HEK293T (cell line): ENCODE measurements at regions not wholly inside any gene's neighbourhood (a gene's known extent, or its start where the extent isn't known, plus 50 kb on each side); places are given as distances from the start of the nearest gene placed in this dataset.

Experiments
- BHLHE40 ChIP-seq: fragments of 450-650 bp; IDR thresholded peaks from 2 replicates; pipeline ENCODE4 v1.6.1; 2016; ENCODE audit warnings: mild to moderate bottlenecking, moderate library complexity, borderline replicate concordance
- CTBP1 ChIP-seq: fragments of 450-650 bp; IDR thresholded peaks from 2 replicates; pipeline ENCODE4 v1.6.1; 2016; ENCODE audit warnings: borderline replicate concordance
- ELF4 ChIP-seq: fragments of 450-650 bp; IDR thresholded peaks from 2 replicates; pipeline ENCODE4 v1.6.1; 2017; ENCODE audit warnings: antibody characterized with exemption
- FOXA1 ChIP-seq: fragments of 450-650 bp; IDR thresholded peaks from 2 replicates; pipeline ENCODE4 v1.6.1; 2016; ENCODE audit warnings: mild to moderate bottlenecking
- HDGF ChIP-seq: fragments of 450-650 bp; IDR thresholded peaks from 2 replicates; pipeline ENCODE4 v1.6.1; 2017; ENCODE audit warnings: antibody characterized with exemption, borderline replicate concordance
- SP1 ChIP-seq: fragments of 450-650 bp; IDR thresholded peaks from 2 replicates; pipeline ENCODE4 v1.6.1; 2017
- SUZ12 ChIP-seq: fragments of 450-650 bp; IDR thresholded peaks from 2 replicates; pipeline ENCODE4 v1.6.1; 2016; ENCODE audit warnings: mild to moderate bottlenecking
- TARDBP ChIP-seq: fragments of 450-650 bp; IDR thresholded peaks from 2 replicates; pipeline ENCODE4 v1.6.1; 2016
- ZNF384 ChIP-seq: fragments of 450-650 bp; IDR thresholded peaks from 2 replicates; pipeline ENCODE4 v1.6.1; 2016
- TF ChIP-seq, protein P1 (sequence below): fragments of 450-650 bp; IDR thresholded peaks from 2 replicates; pipeline ENCODE4 v1.6.1; 2016

DNA sequence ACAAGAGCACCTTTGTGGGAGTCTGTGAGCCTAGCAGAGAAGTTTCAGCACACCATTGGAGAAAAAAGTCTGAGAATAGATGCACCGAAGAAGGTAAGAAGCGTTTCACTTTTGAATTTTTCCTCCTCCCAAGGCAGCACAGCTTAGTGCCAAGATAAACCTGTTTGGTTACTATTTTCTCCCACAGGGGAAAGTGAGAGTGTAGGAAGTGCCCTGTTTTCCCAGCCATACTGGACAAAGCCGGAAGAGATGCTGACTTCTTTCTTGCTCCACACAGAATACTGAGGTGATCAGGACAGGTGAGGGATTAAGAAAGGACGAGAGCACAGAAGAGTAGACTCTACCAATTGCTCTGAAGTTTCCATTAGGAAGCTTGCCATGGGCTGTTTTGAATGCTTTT is 1011.0 kb upstream of the MIR17HG start:
- TF ChIP-seq BHLHE40 (no peak), ELF4 (no peak), CTBP1 (no peak), ZNF384 (no peak), HDGF (no peak), SUZ12 (no peak), TARDBP (no peak), SP1 (no peak), FOXA1 (no peak)
- TF ChIP-seq, protein P1, sequence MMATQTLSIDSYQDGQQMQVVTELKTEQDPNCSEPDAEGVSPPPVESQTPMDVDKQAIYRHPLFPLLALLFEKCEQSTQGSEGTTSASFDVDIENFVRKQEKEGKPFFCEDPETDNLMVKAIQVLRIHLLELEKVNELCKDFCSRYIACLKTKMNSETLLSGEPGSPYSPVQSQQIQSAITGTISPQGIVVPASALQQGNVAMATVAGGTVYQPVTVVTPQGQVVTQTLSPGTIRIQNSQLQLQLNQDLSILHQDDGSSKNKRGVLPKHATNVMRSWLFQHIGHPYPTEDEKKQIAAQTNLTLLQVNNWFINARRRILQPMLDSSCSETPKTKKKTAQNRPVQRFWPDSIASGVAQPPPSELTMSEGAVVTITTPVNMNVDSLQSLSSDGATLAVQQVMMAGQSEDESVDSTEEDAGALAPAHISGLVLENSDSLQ = no peak
